ENCODE measurements at regions not wholly inside any gene's neighbourhood (a gene's known extent, or its start where the extent isn't known, plus 50 kb on each side); places are given as distances from the start of the nearest gene placed in this dataset.

DNA sequence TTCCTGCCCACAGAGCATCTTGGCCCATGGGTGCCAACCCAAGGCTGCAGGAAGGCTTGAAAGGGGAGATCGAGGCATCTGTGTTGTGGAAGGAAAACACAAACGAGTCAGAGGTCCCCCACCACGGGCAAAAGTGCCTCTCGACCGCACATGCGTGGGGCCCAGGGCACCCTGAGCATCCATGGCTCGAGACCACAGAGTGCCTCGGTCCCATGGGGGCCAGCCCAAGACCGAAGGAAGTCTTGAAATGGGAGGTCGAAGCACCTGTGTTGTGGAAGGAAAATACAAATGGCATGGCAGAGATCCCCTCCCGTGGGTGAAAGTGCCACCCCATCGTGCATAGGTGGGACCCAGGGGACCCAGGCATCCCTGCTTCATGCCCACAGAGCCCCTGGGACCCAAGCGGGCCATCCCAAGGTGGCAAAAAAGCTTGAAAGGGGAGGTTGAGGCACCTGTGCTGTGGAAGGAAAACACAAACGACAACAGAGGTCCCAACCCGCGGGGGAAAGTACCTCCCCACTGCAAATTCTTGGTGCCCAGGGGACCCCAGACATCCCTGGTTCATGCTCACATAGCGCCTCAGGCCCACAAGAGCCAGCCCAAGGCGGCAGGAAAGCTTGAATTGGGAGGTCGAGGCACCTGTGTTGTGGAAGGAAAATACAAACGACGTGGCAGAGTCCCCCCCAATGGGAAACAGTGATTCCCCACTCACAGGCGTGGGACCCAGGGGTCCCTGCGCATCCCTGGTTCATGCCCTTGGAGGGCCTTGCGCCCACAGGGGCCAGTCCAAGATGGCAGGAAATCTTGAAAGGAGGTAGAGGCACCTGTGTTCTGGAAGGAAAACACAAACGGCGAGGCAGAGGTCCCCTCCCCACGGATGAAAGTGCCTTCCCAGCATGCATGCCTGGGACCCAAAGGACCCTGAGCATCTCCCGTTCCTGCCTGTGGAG, 373.0 kb downstream of the ALG10 start:
- TF ChIP-seq, protein P1, sequence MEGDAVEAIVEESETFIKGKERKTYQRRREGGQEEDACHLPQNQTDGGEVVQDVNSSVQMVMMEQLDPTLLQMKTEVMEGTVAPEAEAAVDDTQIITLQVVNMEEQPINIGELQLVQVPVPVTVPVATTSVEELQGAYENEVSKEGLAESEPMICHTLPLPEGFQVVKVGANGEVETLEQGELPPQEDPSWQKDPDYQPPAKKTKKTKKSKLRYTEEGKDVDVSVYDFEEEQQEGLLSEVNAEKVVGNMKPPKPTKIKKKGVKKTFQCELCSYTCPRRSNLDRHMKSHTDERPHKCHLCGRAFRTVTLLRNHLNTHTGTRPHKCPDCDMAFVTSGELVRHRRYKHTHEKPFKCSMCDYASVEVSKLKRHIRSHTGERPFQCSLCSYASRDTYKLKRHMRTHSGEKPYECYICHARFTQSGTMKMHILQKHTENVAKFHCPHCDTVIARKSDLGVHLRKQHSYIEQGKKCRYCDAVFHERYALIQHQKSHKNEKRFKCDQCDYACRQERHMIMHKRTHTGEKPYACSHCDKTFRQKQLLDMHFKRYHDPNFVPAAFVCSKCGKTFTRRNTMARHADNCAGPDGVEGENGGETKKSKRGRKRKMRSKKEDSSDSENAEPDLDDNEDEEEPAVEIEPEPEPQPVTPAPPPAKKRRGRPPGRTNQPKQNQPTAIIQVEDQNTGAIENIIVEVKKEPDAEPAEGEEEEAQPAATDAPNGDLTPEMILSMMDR (IDR thresholded peaks at IDR 0.05): no peak
- peak; percentile 52 for DNase-seq (ENCODE audit: low spot score)
- H3K4me3 ChIP-seq: no peak overlapping the region
- H3K27ac ChIP-seq: no peak overlapping the region

DNA sequence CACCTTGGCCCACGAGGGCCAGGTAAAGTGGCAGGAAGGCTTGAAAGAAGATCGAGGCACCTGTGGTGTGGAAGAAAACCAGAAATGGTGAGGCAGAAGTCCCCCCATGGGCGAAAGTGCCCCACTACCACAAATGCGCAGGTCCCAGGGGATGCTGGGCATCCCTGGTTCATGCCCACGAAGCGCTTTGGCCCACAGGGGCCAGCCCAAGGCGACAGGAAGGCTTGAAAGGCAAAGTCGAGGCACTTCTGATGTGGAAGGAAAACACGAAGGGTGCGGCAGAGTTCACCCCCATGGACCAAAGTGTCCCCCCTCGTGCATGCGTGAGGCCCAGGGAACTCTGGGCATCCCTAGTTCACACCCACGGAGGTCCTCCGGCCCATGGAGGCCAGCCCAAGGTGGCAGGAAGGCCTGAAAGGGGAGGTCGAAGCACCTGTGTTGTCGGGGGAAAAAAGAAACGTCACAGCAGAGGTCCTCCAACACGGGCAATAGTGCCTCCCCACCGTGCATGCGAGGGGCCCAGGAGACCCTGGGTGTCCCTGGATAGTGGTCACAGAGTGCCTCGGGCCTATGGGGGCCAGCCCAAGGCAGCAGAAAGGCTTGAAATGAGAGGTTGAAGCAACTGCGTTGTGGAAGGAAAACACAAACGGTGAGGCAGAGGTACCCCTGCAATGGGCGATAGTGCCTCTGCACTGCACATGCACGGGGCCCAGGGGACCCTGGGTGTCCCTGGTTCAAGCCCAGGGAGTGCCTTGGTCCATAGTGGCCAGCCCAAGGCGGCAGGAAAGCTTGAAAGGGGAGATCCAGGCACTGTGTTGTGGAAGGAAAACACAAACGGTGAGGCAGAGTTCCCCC, 373.9 kb downstream of the ALG10 start:
- TF ChIP-seq, protein P1 (IDR thresholded peaks at IDR 0.05): no peak
- no peak overlapping the region for H3K4me3 ChIP-seq
- DNase-seq (ENCODE audit: low spot score): peak; percentile 63

DNA sequence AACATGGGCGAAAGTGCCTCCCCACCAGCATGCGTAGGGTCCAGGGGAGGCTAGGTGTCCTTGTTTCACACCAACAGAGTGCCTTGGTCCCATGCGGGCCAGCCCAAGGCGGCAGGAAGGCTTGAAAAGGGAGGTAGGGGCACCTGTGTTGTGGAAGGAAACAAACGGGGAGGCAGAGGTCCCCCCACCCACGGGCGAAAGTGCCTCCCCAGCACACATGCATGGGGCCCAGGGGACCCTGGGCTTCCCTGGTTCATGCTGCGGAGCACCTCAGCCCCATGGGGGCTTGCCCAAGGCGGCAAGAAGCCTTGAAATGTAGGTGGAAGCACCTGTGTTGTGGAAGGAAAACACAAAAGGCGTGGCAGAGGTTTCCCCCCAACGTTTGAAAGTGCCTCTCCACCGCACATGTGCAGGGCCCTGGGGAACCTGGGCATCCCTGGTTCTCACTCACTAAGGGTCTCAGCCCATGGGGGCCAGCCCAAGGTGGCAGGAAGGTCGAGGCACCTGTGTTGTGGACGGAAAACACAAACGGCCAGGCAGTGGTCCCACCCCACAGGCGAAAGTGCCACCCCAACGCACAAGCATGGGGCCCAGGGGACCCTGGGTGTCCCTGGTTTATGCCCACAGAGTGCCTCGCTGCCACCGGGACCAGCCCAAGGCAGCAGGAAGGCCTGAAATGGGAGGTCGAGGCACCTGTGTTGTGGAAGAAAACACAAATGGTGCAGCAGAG, 374.7 kb downstream of the ALG10 start:
- no peak overlapping the region for H3K27ac ChIP-seq
- no peak overlapping the region for H3K4me3 ChIP-seq
- peak; percentile 58 for DNase-seq (ENCODE audit: low spot score)
- TF ChIP-seq, protein P1 (IDR thresholded peaks at IDR 0.05): no peak

More for the DNA sequence above, 373.9 kb downstream of the ALG10 start:
- no peak overlapping the region for H3K27ac ChIP-seq

DNA sequence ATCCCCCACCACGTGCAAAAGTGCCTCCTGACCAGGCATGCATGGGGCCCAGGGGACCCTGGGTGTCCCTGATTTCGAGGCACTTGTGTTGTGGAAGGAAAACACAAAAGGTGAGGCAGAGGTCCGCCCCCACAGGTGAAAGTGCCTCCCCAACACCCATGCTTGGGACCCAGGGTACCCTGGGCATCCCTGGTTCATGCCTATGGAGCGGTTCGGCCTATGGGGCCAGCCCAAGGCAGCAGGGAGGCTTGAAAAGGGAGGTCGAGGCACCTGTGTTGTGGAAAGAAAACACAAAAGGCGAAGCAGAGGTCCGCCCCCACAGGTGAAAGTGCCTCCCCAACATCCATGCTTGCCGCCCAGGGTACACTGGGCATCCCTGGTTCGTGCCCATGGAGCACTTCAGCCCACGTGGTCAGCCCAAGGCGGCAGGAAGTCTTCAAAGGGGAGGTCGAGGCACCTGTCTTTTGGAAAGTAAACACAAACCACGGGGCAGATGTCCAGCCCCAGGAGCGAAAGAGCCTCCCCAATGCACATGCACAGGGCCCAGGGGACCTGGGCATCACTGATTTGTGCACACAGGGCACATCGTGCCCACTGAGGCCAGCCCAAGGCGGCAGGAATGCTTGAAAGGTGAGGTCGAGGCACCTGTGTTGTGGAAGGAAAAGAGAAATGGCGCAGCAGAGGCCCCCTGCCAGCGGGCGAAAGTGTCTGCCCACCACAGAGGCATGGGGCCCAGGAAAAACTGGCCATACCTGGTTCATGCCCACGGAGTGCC, 375.5 kb downstream of the ALG10 start:
- TF ChIP-seq, protein P1 (IDR thresholded peaks at IDR 0.05): no peak
- no peak for DNase-seq (ENCODE audit: low spot score)
- Histone ChIP-seq H3K4me3 (no peak overlapping the region), H3K27ac (no peak overlapping the region)

DNA sequence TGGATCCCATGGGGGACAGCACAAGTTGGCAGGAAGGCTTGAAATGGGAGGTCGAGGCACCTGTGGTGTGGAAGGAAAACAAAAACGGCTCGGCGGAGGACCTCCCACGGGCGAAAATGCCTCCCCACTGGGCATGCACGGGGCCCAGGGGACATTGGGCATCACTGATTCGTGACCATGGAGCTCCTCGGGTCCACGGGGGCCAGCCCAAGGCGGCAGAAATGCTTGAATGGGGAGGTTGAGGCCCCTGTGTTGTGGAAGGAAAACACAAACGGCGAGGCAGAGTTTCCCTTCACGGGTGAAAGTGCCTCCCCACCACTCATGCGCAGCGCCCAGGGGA, 376.0 kb downstream of the ALG10 start:
- Histone ChIP-seq H3K4me3 (no peak overlapping the region), H3K27ac (no peak overlapping the region)
- TF ChIP-seq, protein P1 (IDR thresholded peaks at IDR 0.05): no peak
- DNase-seq (ENCODE audit: low spot score): peak; percentile 55

Data from coronary artery (tissue), 2 donors.